Right lobe of liver (tissue), 6 donors: ENCODE measurements at regions not wholly inside any gene's neighbourhood (a gene's known extent, or its start where the extent isn't known, plus 50 kb on each side); places are given as distances from the start of the nearest gene placed in this dataset.

Source experiments
- ATAC-seq, 4 donors: fragments of 200-7000 bp; cut with Tn5 transposase; one replicate each; pipeline ENCODE4 v1.9.1; 2020; ENCODE audit warnings: mild to moderate bottlenecking in 4 of 4, moderate library complexity in 4 of 4
- DNase-seq, 3 donors: peaks; one replicate each; pipeline ENCODE4 v3.0.0-alpha.2; 2020
- H3K27ac ChIP-seq, 3 donors: fragments of 200-600 bp; one replicate each; pipeline ENCODE4 v1.8.0; 2022
- H3K27me3 ChIP-seq, 2 donors: fragments of 200-600 bp; one replicate each; pipeline ENCODE4 v1.8.0; 2022
- H3K36me3 ChIP-seq, 4 donors: fragments of 200-600 bp; sonication (generic) in 1 of 4; one replicate each; pipeline versions ENCODE4 v1.5.1 to v1.8.0; 2017 to 2022; ENCODE audit warnings: control low read depth in 1 of 4
- H3K4me1 ChIP-seq, 4 donors: fragments of 200-600 bp; sonication (generic) in 1 of 4; one replicate each; pipeline versions ENCODE4 v1.5.1 to v1.8.0; 2017 to 2022; ENCODE audit warnings: control low read depth in 1 of 4
- H3K4me3 ChIP-seq, 3 donors: fragments of 200-600 bp; one replicate each; pipeline ENCODE4 v1.8.0; 2022
- H3K9me3 ChIP-seq, 4 donors: fragments of 200-600 bp; sonication (generic) in 1 of 4; one replicate each; pipeline versions ENCODE4 v1.5.1 to v1.8.0; 2017 to 2022; ENCODE audit warnings: control low read depth in 1 of 4
- POLR2A ChIP-seq: fragments of 450-650 bp; IDR thresholded peaks from one replicate; pipeline ENCODE4 v1.6.1; 2017; ENCODE audit warnings: antibody characterized with exemption, mild to moderate bottlenecking
- WGBS: methylation state at CpG from one replicate; pipeline ENCODE4 v1.1.6; 2018; ENCODE audit warnings: low coverage, low lambda C conversion rate; ENCODE audit not compliant: insufficient coverage; ENCODE audit errors: missing lambda C conversion rate; 5-methylcytosine and 5-hydroxymethylcytosine counted together
- intact Hi-C, 2 donors: fragments of 100-400 bp; cut with DNase I; formaldehyde crosslinking; loops; one replicate each; pipeline versions ENCODE4 v1.11.2 to v1.14.1; 2022
- TF ChIP-seq, protein P1 (sequence below), 4 donors: fragments of 200-600 bp in 3 of 4; fragments of 450-650 bp in 1 of 4; IDR thresholded peaks; one replicate each; pipeline versions ENCODE4 v1.5.1 to v1.8.0; 2016 to 2022; ENCODE audit warnings: antibody characterized with exemption in 4 of 4, mild to moderate bottlenecking in 2 of 4
- donor health status: DM: no; HTN: yes; CAD: no.
- donor health status: DM: no; HTN: no; CAD: no.
- donor health status: DM: no; HTN: no; CAD: no.
- donor health status: DM: no; HTN: yes; CAD: no.
- donor health status: DM: no; HTN: yes; CAD: no.

DNA sequence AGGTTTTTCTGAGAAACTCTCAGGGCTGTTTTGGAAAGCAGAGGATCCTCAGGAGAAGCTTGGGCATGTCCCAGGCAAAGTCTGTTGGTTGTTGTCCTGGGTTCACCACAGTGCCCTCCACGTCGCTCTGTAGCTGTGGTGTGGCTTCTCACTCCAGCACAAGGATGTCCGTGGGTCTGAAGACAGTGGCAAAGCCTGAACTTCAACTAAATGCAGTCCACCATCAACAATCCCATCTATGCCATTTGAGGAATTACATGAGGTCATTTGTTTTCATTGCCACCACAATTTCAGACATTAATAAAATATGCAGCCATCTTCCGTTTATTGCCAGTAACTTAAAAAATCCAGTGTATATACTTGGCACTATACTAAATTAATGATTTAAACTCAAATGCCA is 272.1 kb downstream of the LRIG3 start:
- DNase-seq, result no peak
- H3K36me3 ChIP-seq, result no peaks in the 10 kb centered on the region
- no peaks in the 10 kb centered on the region for H3K9me3 ChIP-seq
- H3K27ac ChIP-seq, result no peak overlapping the region
- H3K27me3 ChIP-seq, result no peaks in the 10 kb centered on the region
- no peak for TF ChIP-seq POLR2A
- TF ChIP-seq, protein P1, sequence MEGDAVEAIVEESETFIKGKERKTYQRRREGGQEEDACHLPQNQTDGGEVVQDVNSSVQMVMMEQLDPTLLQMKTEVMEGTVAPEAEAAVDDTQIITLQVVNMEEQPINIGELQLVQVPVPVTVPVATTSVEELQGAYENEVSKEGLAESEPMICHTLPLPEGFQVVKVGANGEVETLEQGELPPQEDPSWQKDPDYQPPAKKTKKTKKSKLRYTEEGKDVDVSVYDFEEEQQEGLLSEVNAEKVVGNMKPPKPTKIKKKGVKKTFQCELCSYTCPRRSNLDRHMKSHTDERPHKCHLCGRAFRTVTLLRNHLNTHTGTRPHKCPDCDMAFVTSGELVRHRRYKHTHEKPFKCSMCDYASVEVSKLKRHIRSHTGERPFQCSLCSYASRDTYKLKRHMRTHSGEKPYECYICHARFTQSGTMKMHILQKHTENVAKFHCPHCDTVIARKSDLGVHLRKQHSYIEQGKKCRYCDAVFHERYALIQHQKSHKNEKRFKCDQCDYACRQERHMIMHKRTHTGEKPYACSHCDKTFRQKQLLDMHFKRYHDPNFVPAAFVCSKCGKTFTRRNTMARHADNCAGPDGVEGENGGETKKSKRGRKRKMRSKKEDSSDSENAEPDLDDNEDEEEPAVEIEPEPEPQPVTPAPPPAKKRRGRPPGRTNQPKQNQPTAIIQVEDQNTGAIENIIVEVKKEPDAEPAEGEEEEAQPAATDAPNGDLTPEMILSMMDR (IDR thresholded peaks at IDR 0.05), result no peak
- H3K4me1 ChIP-seq, result no peaks in the 10 kb centered on the region
- H3K4me3 ChIP-seq, result no peak overlapping the region
- ATAC-seq, result no peak
- 62% methylated on average over 2 of the region's 4 CpGs for WGBS
- intact Hi-C loops, result no loop called here

DNA sequence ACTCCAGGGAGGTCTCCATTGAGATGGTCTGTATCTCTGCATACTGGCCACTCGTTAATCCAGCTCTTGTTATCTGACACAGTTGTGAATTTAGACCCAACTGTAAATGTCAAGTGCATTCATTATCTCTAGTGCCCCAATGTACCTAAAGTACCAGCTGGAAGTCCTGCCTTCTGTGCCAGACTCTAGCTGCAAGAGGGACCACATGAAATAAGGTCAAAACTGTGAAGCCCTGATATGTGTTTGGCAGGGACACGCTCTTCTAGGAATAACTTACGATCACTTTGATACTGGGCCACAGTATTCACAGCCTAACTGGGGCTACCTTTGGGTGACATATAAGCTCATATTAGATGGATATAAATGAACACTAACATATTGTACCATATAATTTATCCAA is 268.5 kb downstream of the LRIG3 start:
- no peak for DNase-seq
- ATAC-seq, result no peak
- no peak for TF ChIP-seq POLR2A
- TF ChIP-seq, protein P1 (IDR thresholded peaks at IDR 0.05), result no peak
- 56% methylated on average over 3 of the region's 3 CpGs for WGBS
- no peak overlapping the region for H3K27ac ChIP-seq
- H3K36me3 ChIP-seq, result no peaks in the 10 kb centered on the region
- H3K4me3 ChIP-seq, result no peak overlapping the region
- intact Hi-C loops, result no loop called here
- no peaks in the 10 kb centered on the region for H3K27me3 ChIP-seq
- no peaks in the 10 kb centered on the region for H3K4me1 ChIP-seq
- H3K9me3 ChIP-seq, result no peaks in the 10 kb centered on the region

DNA sequence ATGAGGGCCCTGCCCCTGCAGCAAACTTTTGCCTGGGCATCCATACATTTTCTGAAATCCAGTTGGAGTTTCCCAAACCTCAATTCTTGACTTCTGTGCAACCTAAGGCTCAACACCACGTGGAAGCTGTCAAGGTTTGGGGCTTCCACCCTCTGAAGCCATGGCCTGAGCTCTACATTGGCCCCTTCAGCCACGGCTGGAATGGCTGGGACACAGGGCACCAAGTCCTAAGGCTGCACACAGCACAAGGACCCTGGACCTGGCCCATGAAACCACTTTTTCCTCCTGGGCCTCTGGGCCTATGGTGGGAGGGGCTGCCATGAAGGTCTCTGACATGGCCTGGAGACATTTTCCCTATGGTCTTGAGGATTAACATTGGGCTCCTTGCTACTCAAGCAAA is 266.3 kb downstream of the LRIG3 start:
- H3K4me1 ChIP-seq, result no peaks in the 10 kb centered on the region
- H3K4me3 ChIP-seq, result no peak overlapping the region
- DNase-seq (no peak), ATAC-seq (no peak)
- intact Hi-C loops, result no loop called here
- H3K27me3 ChIP-seq, result no peaks in the 10 kb centered on the region
- H3K9me3 ChIP-seq, result no peaks in the 10 kb centered on the region
- TF ChIP-seq, protein P1 (IDR thresholded peaks at IDR 0.05), result no peak
- TF ChIP-seq POLR2A, result no peak
- no peak overlapping the region for H3K27ac ChIP-seq
- no peaks in the 10 kb centered on the region for H3K36me3 ChIP-seq
- 57% methylated on average over 2 of the region's 2 CpGs for WGBS

DNA sequence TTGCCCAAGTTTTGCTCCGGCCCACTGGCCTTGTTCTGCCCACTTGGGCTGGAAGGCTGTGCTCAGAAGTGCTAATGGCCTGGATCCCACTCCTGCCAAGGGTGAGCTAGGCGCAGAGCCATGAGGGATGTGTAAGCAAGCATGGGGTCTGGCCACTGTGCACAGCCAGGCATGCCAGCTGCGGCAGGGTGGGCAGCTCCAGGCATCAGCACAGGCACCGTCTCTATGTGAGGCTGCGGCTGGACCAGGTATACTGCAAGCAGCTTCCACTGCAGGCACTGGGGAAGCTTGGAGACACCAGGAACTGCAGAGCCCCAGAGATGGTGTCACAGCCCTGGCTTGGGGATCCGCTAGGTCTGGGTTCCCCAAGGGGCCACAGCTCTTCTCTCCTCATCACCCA is 264.9 kb downstream of the LRIG3 start:
- ATAC-seq (peak in 1 of 4 donors; percentile 11), DNase-seq (no peak)
- Histone ChIP-seq H3K27ac (no peak overlapping the region), H3K4me1 (no peaks in the 10 kb centered on the region), H3K9me3 (no peaks in the 10 kb centered on the region), H3K36me3 (no peaks in the 10 kb centered on the region), H3K4me3 (no peak overlapping the region), H3K27me3 (no peaks in the 10 kb centered on the region)
- TF ChIP-seq, protein P1 (IDR thresholded peaks at IDR 0.05), result no peak
- TF ChIP-seq POLR2A, result no peak
- WGBS, result no CpG with 5 or more reads among the region's 6 CpGs
- intact Hi-C loops, result no loop called here
